Heart right ventricle (tissue), 16 donors: ENCODE measurements at regions not wholly inside any gene's neighbourhood (a gene's known extent, or its start where the extent isn't known, plus 50 kb on each side); places are given as distances from the start of the nearest gene placed in this dataset.
A peak's percentile ranks its signal among the peaks of the same experiment; 100 is the strongest.

Experiments used
- ATAC-seq, 8 donors: fragments of 200-7000 bp; cut with Tn5 transposase; one replicate each; pipeline ENCODE4 v1.9.1; 2020; ENCODE audit warnings: mild to moderate bottlenecking in 8 of 8, moderate library complexity in 8 of 8, moderate number of reproducible peaks in 1 of 8
- DNase-seq, 2 donors: peaks; one replicate each; pipeline ENCODE4 v3.0.0-alpha.2; 2020
- H3K27ac ChIP-seq, 10 donors: fragments of 200-600 bp; sonication (generic) in 2 of 10; one replicate each; pipeline versions ENCODE4 v1.5.0 to v1.8.0; 2020 to 2022; ENCODE audit warnings: mild to moderate bottlenecking in 3 of 10
- H3K27me3 ChIP-seq, 7 donors: fragments of 200-600 bp; one replicate each; pipeline ENCODE4 v1.8.0; 2021 to 2022; ENCODE audit warnings: mild to moderate bottlenecking in 2 of 7
- H3K36me3 ChIP-seq, 9 donors: fragments of 200-600 bp; sonication (generic) in 1 of 9; one replicate each; pipeline versions ENCODE4 v1.5.0 to v1.8.0; 2020 to 2022; ENCODE audit warnings: mild to moderate bottlenecking in 2 of 9
- H3K4me1 ChIP-seq, 9 donors: fragments of 200-600 bp; sonication (generic) in 1 of 9; one replicate each; pipeline versions ENCODE4 v1.5.0 to v1.8.0; 2020 to 2022; ENCODE audit warnings: mild to moderate bottlenecking in 4 of 9
- H3K4me3 ChIP-seq, 10 donors: fragments of 200-600 bp; sonication (generic) in 2 of 10; one replicate each; pipeline versions ENCODE4 v1.5.0 to v1.8.0; 2020 to 2022; ENCODE audit warnings: mild to moderate bottlenecking in 7 of 10, moderate library complexity in 2 of 10
- H3K9me3 ChIP-seq, 11 donors: fragments of 200-600 bp in 10 of 11; sonication (generic) in 2 of 11; one replicate each; pipeline versions ENCODE4 v1.5.0 to v1.8.0; 2013 to 2022; ENCODE audit warnings: mild to moderate bottlenecking in 2 of 11, control low read depth in 1 of 11, moderate library complexity in 1 of 11
- WGBS, 2 donors: extraction: QIAGEN DNeasy Blood & Tissue Kit; methylation state at CpG; one replicate each; pipeline ENCODE4 v1.1.7; 2013; ENCODE audit warnings: inconsistent platforms in 1 of 2; 5-methylcytosine and 5-hydroxymethylcytosine counted together
- intact Hi-C, 10 donors: fragments of 100-400 bp; cut with DNase I; formaldehyde crosslinking; loops; one replicate each; pipeline versions ENCODE4 v1.11.1 to v1.14.2; 2022
- TF ChIP-seq, protein P1 (sequence below), 9 donors: fragments of 200-600 bp; sonication (generic) in 2 of 9; IDR thresholded peaks; one replicate each; pipeline versions ENCODE4 v1.5.0 to v1.8.0; 2021 to 2022; ENCODE audit warnings: antibody characterized with exemption in 9 of 9, mild to moderate bottlenecking in 5 of 9, moderate library complexity in 1 of 9
- donor health status: Arrhythmogenic right ventricular cardiomyopathy.
- donor health status: ischemic (EF 13 %, LVEDD 7.1; RV severe dilation, severe dysfunction).
- donor health status: healthy with polysubstance abuse.
- donor health status: DM: no; HTN: yes; CAD: no.
- donor health status: DM: no; HTN: no; CAD: no.
- donor health status: ischemic (EF 25% LVEDD 6.9; RV normal size, moderate dysfunction).
- donor health status: ischemic (EF 25% LVEDD 5.7; RV mildly dilated, moderate dysfunction).
- donor health status: healthy.
- donor health status: DM: yes; HTN: yes; CAD: no.
- donor health status: Ischemic cardiomyopathy.
- donor health status: ischemic (EF 35%, LVEDD 5.7; RV mildly dilated, moderate dysfunction).
- donor health status: nonischemic (EF 11% LVEDD 7.7; RV severe dilation, severe dysfunction).
- donor health status: DM: yes; HTN: yes; CAD: no.
- donor health status: PGD.
- donor health status: ischemic (EF 29% LVEDD 5.4; RV normal size, mild dysfunction).
- donor health status: nonischemic (EF 23%, LVEDD 6.1; RV moderate dilation, normal function).

- TF ChIP-seq, protein P1, sequence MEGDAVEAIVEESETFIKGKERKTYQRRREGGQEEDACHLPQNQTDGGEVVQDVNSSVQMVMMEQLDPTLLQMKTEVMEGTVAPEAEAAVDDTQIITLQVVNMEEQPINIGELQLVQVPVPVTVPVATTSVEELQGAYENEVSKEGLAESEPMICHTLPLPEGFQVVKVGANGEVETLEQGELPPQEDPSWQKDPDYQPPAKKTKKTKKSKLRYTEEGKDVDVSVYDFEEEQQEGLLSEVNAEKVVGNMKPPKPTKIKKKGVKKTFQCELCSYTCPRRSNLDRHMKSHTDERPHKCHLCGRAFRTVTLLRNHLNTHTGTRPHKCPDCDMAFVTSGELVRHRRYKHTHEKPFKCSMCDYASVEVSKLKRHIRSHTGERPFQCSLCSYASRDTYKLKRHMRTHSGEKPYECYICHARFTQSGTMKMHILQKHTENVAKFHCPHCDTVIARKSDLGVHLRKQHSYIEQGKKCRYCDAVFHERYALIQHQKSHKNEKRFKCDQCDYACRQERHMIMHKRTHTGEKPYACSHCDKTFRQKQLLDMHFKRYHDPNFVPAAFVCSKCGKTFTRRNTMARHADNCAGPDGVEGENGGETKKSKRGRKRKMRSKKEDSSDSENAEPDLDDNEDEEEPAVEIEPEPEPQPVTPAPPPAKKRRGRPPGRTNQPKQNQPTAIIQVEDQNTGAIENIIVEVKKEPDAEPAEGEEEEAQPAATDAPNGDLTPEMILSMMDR (IDR thresholded peaks at IDR 0.05): no peak
- 53 to 60% methylated on average over 5 of the region's 5 CpGs for WGBS, 2 donors
- intact Hi-C loops: loop anchor here in 1 of 10 donors (10.0 kb wide), 1 partner anchor 230 kb away; the partner anchor contains the start of gene FRMD6
- peak in 7 of 8 donors; percentile 85 to 93 (median 90) for ATAC-seq
- DNase-seq: peak in 1 of 2 donors; percentile 69
- H3K9me3 ChIP-seq: peaks cover 0 to 10% (median under 1%) of the 10 kb centered on the region in 11 donors
- no peaks in the 10 kb centered on the region for H3K27me3 ChIP-seq
- peaks cover 0 to 23% (median 11%) of the 10 kb centered on the region in 9 donors for H3K4me1 ChIP-seq
- peak overlapping the region; percentile 40 to 82 (median 68) for H3K27ac ChIP-seq
- no peak overlapping the region for H3K4me3 ChIP-seq
- no peaks in the 10 kb centered on the region for H3K36me3 ChIP-seq
Measured at GRCh38 chr14:51424561-51425251, 184.7 kb downstream of the TMX1 start.

DNA sequence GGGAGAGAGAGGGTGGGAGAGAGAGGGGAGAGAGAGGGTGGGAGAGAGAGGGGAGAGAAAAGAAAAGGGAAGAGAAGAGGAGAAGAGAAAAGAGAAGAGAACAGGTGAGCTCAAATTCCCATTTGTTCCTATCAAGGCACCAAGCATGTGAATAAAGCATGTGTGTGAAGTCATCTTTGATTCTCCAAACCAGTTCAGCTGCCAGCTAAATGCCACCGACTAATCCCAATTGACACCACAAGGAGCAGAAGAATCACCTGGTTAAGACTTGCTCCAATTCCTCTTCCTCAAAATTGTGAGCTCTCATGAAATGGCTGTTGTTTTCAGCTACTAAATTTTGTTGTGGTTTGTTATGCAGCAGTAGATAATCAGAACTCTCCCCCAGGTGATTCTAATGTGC, 188.9 kb downstream of the TMX1 start:
- Histone ChIP-seq H3K27ac (no peak overlapping the region), H3K4me3 (no peak overlapping the region), H3K36me3 (no peaks in the 10 kb centered on the region), H3K9me3 (no peaks in the 10 kb centered on the region), H3K4me1 (peaks cover 0 to 49% (median 13%) of the 10 kb centered on the region in 9 donors), H3K27me3 (no peaks in the 10 kb centered on the region)
- ATAC-seq (no peak), DNase-seq (no peak)
- 86 to 88% methylated on average over 1 of the region's 1 CpG for WGBS, 2 donors
- TF ChIP-seq, protein P1 (IDR thresholded peaks at IDR 0.05): no peak
- intact Hi-C loops: loop anchor here in 1 of 10 donors (10.0 kb wide), 1 partner anchor 226 kb away; the partner anchor contains the start of gene FRMD6

- intact Hi-C loops: no loop called here
- Histone ChIP-seq H3K27me3 (no peaks in the 10 kb centered on the region), H3K36me3 (no peaks in the 10 kb centered on the region), H3K27ac (peak overlapping the region in 9 of 10 donors; percentile 11 to 62 (median 39)), H3K4me1 (peaks cover 0 to 40% (median 6%) of the 10 kb centered on the region in 9 donors), H3K4me3 (no peak overlapping the region), H3K9me3 (no peaks in the 10 kb centered on the region)
- WGBS, 2 donors: 42 to 66% methylated on average over 4 of the region's 4 CpGs
- DNase-seq: no peak
- ATAC-seq: peak in 4 of 8 donors; percentile 16 to 75 (median 28)
- TF ChIP-seq, protein P1 (IDR thresholded peaks at IDR 0.05): no peak
Measured at GRCh38 chr14:51430079-51430478, 190.0 kb downstream of the TMX1 start.

DNA sequence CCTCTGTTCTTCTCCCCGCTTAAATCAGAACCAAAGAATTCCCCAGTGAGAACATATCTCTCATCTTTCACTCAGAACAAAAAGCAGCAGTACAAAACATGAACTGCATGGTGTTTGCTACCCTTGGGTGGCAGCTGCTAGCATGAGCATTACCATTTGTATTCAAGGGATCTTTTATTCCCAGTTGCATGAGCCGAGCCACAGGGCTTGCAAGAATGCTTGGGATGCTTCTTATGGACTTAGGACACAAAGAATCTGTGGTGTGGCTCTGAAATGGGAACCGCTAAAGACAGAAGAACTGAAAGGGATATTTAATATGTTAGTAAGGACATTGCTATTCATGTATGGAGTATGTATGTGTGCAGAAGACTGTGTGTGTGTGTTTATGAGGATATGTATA, 190.6 kb downstream of the TMX1 start:
- H3K4me1 ChIP-seq: peaks cover 0 to 34% (median 3%) of the 10 kb centered on the region in 9 donors
- TF ChIP-seq, protein P1 (IDR thresholded peaks at IDR 0.05): no peak
- no peaks in the 10 kb centered on the region for H3K36me3 ChIP-seq
- WGBS, 2 donors: 59 to 66% methylated on average over 3 of the region's 3 CpGs
- ATAC-seq (peak in 5 of 8 donors; percentile 19 to 61 (median 37)), DNase-seq (no peak)
- H3K4me3 ChIP-seq: no peak overlapping the region
- peak overlapping the region in 6 of 10 donors; percentile 11 to 62 (median 54) for H3K27ac ChIP-seq
- intact Hi-C loops: no loop called here
- no peaks in the 10 kb centered on the region for H3K27me3 ChIP-seq
- H3K9me3 ChIP-seq: no peaks in the 10 kb centered on the region
